ENCODE measurements at regions not wholly inside any gene's neighbourhood (a gene's known extent, or its start where the extent isn't known, plus 50 kb on each side); places are given as distances from the start of the nearest gene placed in this dataset.
"Not testable (repeated sequence)": the region's sequence is repeated elsewhere in the genome, so short reads cannot be mapped to it uniquely, and the experiment has no call there.

GRCh38 chr2:237196866-237197618 is 111.4 kb downstream of the COPS8 start:
- DNase-seq, result no peak

- no peak for DNase-seq
These were observed 112.6 kb downstream of the COPS8 start for GRCh38 chr2:237198164-237198855.

GRCh38 chr2:237199082-237199481 is 113.4 kb downstream of the COPS8 start:
- DNase-seq, result no peak

- DNase-seq, result no peak
These were observed 113.9 kb downstream of the COPS8 start for GRCh38 chr2:237199577-237199976.

- no peak for DNase-seq
These were observed 114.8 kb downstream of the COPS8 start for GRCh38 chr2:237200462-237200861.

- no peak for DNase-seq
These were observed 116.0 kb downstream of the COPS8 start for GRCh38 chr2:237201461-237202287.

- no peak for DNase-seq
These were observed 116.8 kb downstream of the COPS8 start for GRCh38 chr2:237202288-237203030.

- no peak for DNase-seq
These were observed 119.4 kb downstream of the COPS8 start for GRCh38 chr2:237205043-237205541.

- DNase-seq, result no peak
These were observed 119.9 kb downstream of the COPS8 start for GRCh38 chr2:237205561-237205971.

GRCh38 chr2:237207646-237208045 is 122.0 kb downstream of the COPS8 start:
- no peak for DNase-seq

GRCh38 chr2:237208373-237209260 is 122.9 kb downstream of the COPS8 start:
- DNase-seq, result no peak

GRCh38 chr2:237209885-237210284 is 124.2 kb downstream of the COPS8 start:
- no peak for DNase-seq

GRCh38 chr2:237210297-237210696 is 124.6 kb downstream of the COPS8 start:
- DNase-seq, result no peak

GRCh38 chr2:237210763-237211162 is 125.1 kb downstream of the COPS8 start:
- no peak for DNase-seq

- not testable (repeated sequence) for DNase-seq
These were observed 126.9 kb downstream of the COPS8 start for GRCh38 chr2:237212356-237213279.

GRCh38 chr2:237213315-237214022 is 127.8 kb downstream of the COPS8 start:
- no peak for DNase-seq

GRCh38 chr2:237214030-237214675 is 128.5 kb downstream of the COPS8 start:
- no peak for DNase-seq

GRCh38 chr2:237214963-237215362 is 129.3 kb downstream of the COPS8 start:
- DNase-seq, result no peak

GRCh38 chr2:237217995-237218616 is 132.4 kb downstream of the COPS8 start:
- no peak for DNase-seq

All from CD4-positive, alpha-beta T cell treated with Interleukin-1 beta for 1 hour (primary cell).